PC-3 (cell line): ENCODE measurements at regions not wholly inside any gene's neighbourhood (a gene's known extent, or its start where the extent isn't known, plus 50 kb on each side); places are given as distances from the start of the nearest gene placed in this dataset.

Source experiments
- EZH2 ChIP-seq: fragments of 300-600 bp; sonication (generic); IDR thresholded peaks from one replicate; pipeline ENCODE4 v1.6.1; 2017; ENCODE audit warnings: antibody characterized with exemption, mild to moderate bottlenecking, low read length; ENCODE audit not compliant: unreplicated experiment
- EZH2phosphoT487 ChIP-seq: fragments of 300-600 bp; sonication (generic); IDR thresholded peaks from 2 replicates; pipeline ENCODE4 v1.6.1; 2018; ENCODE audit warnings: mild to moderate bottlenecking, antibody characterized with exemption, low read length, borderline replicate concordance
- TF ChIP-seq, protein P1 (sequence below): fragments of 300-600 bp; sonication (generic); conservative IDR thresholded peaks from 2 replicates; pipeline ENCODE4 v1.5.1; 2017; ENCODE audit warnings: antibody characterized with exemption, low read depth, mild to moderate bottlenecking, low read length

DNA sequence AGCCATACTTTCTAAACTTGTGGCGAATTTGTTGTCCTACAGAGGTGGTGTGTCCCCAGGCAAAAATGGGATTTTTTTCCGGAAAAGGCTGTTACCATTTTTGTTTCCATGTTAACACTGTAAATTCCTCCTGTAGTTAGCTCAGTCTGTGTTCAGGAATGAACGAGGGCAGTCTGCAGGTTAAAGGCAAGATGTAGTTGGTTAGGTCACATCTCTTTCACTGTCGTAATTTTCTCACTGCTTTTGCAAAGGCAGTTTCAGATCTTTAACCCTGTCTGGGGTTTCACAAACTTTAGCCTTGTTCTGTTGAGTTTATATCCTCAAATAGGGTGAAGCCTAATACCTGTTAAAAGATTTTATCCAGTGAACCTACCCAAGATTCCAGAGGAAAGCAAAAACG lies 50.5 kb upstream of the PUDP start:
- TF ChIP-seq EZH2phosphoT487: no peak
- TF ChIP-seq, protein P1, sequence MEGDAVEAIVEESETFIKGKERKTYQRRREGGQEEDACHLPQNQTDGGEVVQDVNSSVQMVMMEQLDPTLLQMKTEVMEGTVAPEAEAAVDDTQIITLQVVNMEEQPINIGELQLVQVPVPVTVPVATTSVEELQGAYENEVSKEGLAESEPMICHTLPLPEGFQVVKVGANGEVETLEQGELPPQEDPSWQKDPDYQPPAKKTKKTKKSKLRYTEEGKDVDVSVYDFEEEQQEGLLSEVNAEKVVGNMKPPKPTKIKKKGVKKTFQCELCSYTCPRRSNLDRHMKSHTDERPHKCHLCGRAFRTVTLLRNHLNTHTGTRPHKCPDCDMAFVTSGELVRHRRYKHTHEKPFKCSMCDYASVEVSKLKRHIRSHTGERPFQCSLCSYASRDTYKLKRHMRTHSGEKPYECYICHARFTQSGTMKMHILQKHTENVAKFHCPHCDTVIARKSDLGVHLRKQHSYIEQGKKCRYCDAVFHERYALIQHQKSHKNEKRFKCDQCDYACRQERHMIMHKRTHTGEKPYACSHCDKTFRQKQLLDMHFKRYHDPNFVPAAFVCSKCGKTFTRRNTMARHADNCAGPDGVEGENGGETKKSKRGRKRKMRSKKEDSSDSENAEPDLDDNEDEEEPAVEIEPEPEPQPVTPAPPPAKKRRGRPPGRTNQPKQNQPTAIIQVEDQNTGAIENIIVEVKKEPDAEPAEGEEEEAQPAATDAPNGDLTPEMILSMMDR: no peak
- no peak for TF ChIP-seq EZH2
